Endothelial cell (in vitro differentiated cells): ENCODE measurements at regions not wholly inside any gene's neighbourhood (a gene's known extent, or its start where the extent isn't known, plus 50 kb on each side); places are given as distances from the start of the nearest gene placed in this dataset.

Experiments used
- DNase-seq: peaks from one replicate; pipeline ENCODE4 v3.0.0; 2021; ENCODE audit warnings: low spot score
- H3K27ac Mint-ChIP-seq: one replicate; pipeline ENCODE4 v1.8.0; 2021; ENCODE audit warnings: mixed read lengths, inconsistent platforms; ENCODE audit not compliant: unreplicated experiment
- H3K27me3 Mint-ChIP-seq: one replicate; pipeline ENCODE4 v1.8.0; 2021; ENCODE audit warnings: mild to moderate bottlenecking, moderate library complexity, mixed read lengths, inconsistent platforms; ENCODE audit not compliant: unreplicated experiment
- H3K36me3 Mint-ChIP-seq: one replicate; pipeline ENCODE4 v1.8.0; 2021; ENCODE audit warnings: mild to moderate bottlenecking, low read depth, mixed read lengths, inconsistent platforms; ENCODE audit not compliant: unreplicated experiment
- H3K4me1 Mint-ChIP-seq: one replicate; pipeline ENCODE4 v1.8.0; 2021; ENCODE audit warnings: mild to moderate bottlenecking, mixed read lengths, inconsistent platforms; ENCODE audit not compliant: unreplicated experiment
- H3K4me3 Mint-ChIP-seq: one replicate; pipeline ENCODE4 v1.8.0; 2021; ENCODE audit warnings: mild to moderate bottlenecking, mixed read lengths, inconsistent platforms; ENCODE audit not compliant: unreplicated experiment
- H3K9me3 Mint-ChIP-seq: one replicate; pipeline ENCODE4 v1.8.0; 2021; ENCODE audit warnings: mixed read lengths, inconsistent platforms; ENCODE audit not compliant: unreplicated experiment
- TF ChIP-seq, protein P1 (sequence below): fragments of 200-600 bp; sonication (generic); IDR thresholded peaks from one replicate; pipeline ENCODE4 v1.5.0; 2021; ENCODE audit warnings: antibody characterized with exemption; ENCODE audit not compliant: unreplicated experiment

DNA sequence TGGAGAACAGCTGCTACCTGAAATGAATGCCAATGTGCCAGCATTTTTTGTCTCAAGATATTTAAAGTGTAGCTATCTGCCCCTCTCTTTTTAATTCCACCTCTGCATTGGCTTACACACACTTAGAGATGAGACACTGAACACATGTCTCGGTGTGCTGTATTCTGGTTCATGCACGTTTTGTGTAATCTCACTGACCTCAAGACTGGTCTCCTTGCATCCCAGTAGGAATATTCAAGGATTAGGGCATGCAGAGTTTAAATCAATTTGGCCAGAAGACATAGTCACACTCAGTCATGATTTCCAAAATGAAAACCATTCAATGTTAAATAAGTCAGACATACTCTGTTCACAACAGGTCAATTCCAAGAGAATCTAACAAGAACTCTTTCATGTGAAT is 561.8 kb upstream of the TUSC1 start:
- Mint-ChIP-seq H3K4me1 (no peaks in the 10 kb centered on the region), H3K4me3 (no peak overlapping the region), H3K27me3 (no peaks in the 10 kb centered on the region), H3K36me3 (no peaks in the 10 kb centered on the region), H3K9me3 (no peaks in the 10 kb centered on the region), H3K27ac (no peak overlapping the region)
- DNase-seq = no peak
- TF ChIP-seq, protein P1, sequence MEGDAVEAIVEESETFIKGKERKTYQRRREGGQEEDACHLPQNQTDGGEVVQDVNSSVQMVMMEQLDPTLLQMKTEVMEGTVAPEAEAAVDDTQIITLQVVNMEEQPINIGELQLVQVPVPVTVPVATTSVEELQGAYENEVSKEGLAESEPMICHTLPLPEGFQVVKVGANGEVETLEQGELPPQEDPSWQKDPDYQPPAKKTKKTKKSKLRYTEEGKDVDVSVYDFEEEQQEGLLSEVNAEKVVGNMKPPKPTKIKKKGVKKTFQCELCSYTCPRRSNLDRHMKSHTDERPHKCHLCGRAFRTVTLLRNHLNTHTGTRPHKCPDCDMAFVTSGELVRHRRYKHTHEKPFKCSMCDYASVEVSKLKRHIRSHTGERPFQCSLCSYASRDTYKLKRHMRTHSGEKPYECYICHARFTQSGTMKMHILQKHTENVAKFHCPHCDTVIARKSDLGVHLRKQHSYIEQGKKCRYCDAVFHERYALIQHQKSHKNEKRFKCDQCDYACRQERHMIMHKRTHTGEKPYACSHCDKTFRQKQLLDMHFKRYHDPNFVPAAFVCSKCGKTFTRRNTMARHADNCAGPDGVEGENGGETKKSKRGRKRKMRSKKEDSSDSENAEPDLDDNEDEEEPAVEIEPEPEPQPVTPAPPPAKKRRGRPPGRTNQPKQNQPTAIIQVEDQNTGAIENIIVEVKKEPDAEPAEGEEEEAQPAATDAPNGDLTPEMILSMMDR = no peak

DNA sequence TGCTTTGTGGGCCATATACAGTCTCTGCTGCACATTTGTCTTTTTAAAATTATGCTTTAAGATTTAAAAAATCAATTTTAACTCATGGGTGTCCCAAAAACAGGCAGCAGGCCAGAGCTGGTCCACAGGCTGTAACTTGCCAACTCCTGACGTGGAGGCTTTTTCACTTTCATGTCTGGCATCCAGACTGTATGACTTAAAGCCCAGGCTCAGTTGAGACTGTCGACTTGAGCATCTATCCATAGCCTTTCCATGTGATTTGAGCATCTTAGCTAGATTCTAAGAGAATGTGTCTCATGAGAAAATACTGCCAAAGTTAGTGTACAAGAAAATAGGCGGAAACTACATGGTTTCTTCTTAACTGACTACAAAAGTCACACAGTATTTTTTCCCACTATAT is 559.0 kb upstream of the TUSC1 start:
- H3K36me3 Mint-ChIP-seq = no peaks in the 10 kb centered on the region
- TF ChIP-seq, protein P1 = no peak
- DNase-seq = no peak
- H3K4me1 Mint-ChIP-seq = no peaks in the 10 kb centered on the region
- no peaks in the 10 kb centered on the region for H3K9me3 Mint-ChIP-seq
- H3K4me3 Mint-ChIP-seq = no peak overlapping the region
- no peaks in the 10 kb centered on the region for H3K27me3 Mint-ChIP-seq
- H3K27ac Mint-ChIP-seq = no peak overlapping the region

DNA sequence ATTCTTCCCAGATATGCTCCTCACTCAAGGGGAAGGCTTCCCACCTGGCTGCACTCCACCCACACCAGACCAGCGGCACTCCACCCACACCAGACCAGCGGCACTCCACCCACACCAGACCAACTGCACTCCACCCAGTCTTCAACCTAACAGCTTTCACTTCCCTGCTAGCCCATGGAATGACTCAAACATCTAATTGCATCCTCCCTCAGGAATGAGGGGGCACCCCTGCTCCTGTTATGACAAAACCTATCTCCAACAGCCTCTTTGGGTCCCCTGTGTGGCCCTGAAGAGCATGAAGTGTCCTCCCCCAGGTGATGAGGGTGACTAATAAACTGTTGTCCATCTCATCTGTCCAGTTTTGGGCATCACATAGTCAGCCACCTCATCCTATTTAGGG is 556.6 kb upstream of the TUSC1 start:
- Mint-ChIP-seq H3K4me3 (no peak overlapping the region), H3K4me1 (no peaks in the 10 kb centered on the region), H3K27ac (no peak overlapping the region), H3K27me3 (no peaks in the 10 kb centered on the region), H3K9me3 (no peaks in the 10 kb centered on the region), H3K36me3 (no peaks in the 10 kb centered on the region)
- TF ChIP-seq, protein P1 = no peak
- no peak for DNase-seq

DNA sequence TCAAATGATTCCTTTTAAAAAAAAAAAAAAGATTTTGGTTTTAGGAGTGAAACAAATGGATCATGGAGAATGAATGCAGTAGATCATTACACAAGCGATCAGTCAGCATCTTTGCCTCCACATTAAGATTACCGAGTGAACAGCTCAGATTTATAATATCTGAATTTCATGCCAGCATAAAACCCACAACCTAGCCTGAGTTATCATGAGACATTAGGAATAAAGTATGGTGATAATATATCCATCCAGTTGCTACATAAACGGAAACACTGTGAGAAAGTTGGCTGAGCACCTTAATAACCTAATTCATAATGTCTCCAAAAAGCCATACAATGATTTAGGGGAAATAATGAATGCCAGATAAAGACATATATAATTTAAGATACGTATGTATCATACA is 553.1 kb upstream of the TUSC1 start:
- Mint-ChIP-seq H3K9me3 (no peaks in the 10 kb centered on the region), H3K27me3 (peaks cover 2% of the 10 kb centered on the region), H3K36me3 (no peaks in the 10 kb centered on the region), H3K27ac (no peak overlapping the region), H3K4me3 (no peak overlapping the region), H3K4me1 (no peaks in the 10 kb centered on the region)
- TF ChIP-seq, protein P1 = no peak
- no peak for DNase-seq

DNA sequence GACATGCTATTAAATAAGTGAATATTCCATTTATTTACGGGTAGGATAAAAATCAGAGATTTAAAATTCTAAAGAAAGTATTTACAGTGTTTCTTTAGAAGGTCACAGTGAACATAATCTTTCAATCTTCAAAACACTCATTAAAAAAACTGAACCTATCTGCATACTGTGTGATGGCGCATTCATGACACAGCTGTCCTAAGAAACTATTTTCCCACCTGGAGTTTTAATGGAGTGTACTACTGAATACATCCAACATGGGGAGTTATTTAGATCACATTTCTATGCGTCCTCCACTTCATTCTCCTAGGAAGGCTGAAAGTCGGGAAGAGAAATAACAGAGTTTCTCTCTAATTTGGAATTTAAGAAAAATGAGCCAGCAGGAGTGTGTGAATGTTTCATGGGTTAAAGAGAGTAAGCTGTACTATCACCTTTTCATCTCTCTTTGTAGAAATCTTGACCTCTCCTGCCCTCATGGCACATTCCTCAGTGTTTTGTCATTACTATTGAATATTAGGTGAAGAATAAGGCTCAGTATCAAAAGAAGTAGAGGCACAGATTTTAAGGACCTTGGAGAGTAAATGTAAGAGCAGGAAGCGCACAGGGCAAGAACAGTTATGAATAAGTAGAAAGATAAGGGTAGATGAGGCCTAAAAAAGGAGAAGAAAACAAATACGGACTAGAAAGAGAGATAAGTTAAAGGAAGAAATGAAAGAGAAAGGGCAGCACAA is 551.2 kb upstream of the TUSC1 start:
- DNase-seq = no peak
- TF ChIP-seq, protein P1 = no peak
- Mint-ChIP-seq H3K27ac (no peak overlapping the region), H3K36me3 (no peaks in the 10 kb centered on the region), H3K4me1 (no peaks in the 10 kb centered on the region), H3K4me3 (no peak overlapping the region), H3K27me3 (peaks cover 2% of the 10 kb centered on the region), H3K9me3 (no peaks in the 10 kb centered on the region)
